CD4-positive, alpha-beta memory T cell (primary cell): ENCODE measurements at regions not wholly inside any gene's neighbourhood (a gene's known extent, or its start where the extent isn't known, plus 50 kb on each side); places are given as distances from the start of the nearest gene placed in this dataset.

Experiments
- CTCF ChIA-PET: fragments of 350-600 bp; sonication (Branson Sonifier 250); formaldehyde crosslinking; loops from one replicate; lab custom pipeline; 2021; ENCODE audit warnings: inconsistent platforms; ENCODE audit not compliant: partially characterized antibody; lab: Charles Lee
- POLR2A ChIA-PET: fragments of 350-600 bp; sonication (Branson Sonifier 250); formaldehyde crosslinking; loops from one replicate; lab custom pipeline; 2021; ENCODE audit not compliant: partially characterized antibody; lab: Charles Lee
- DNase-seq, 5 donors: peaks; one replicate each; pipeline versions ENCODE4 v3.0.0 to v3.0.0-alpha.2; 2020 to 2022; ENCODE audit warnings: mixed read lengths in 1 of 5
- H3K27ac ChIP-seq: one replicate; pipeline ENCODE4 v1.7.0; 2013; ENCODE audit warnings: low read depth, low read length
- H3K27me3 ChIP-seq: 2 replicates; pipeline ENCODE4 v1.7.0; 2013; ENCODE audit warnings: mild to moderate bottlenecking, low read length, moderate library complexity; ENCODE audit not compliant: insufficient read depth
- H3K36me3 ChIP-seq: 2 replicates; pipeline ENCODE4 v1.7.0; 2013; ENCODE audit warnings: mild to moderate bottlenecking, low read length, moderate library complexity; ENCODE audit not compliant: insufficient read depth
- H3K4me1 ChIP-seq: 2 replicates; pipeline ENCODE4 v1.7.0; 2013; ENCODE audit warnings: mild to moderate bottlenecking, low read length, moderate library complexity; ENCODE audit not compliant: insufficient read depth
- H3K4me3 ChIP-seq, 2 donors: one replicate each; pipeline ENCODE4 v1.7.0; 2013; ENCODE audit warnings: low read length in 2 of 2, mild to moderate bottlenecking in 1 of 2
- H3K9me3 ChIP-seq, 2 donors: one replicate each; pipeline ENCODE4 v1.7.0; 2013; ENCODE audit warnings: low read length in 2 of 2, control low read depth in 1 of 2; ENCODE audit not compliant: control insufficient read depth in 1 of 2
- H3K27ac Mint-ChIP-seq, 7 donors: one replicate each; pipeline ENCODE4 v1.8.0; 2020 to 2021; ENCODE audit warnings: mixed read lengths in 7 of 7, mild to moderate bottlenecking in 6 of 7, inconsistent platforms in 3 of 7, moderate library complexity in 3 of 7
- H3K27me3 Mint-ChIP-seq, 2 donors: one replicate each; pipeline ENCODE4 v1.8.0; 2020 to 2021; ENCODE audit warnings: mixed read lengths in 2 of 2
- H3K36me3 Mint-ChIP-seq, 2 donors: one replicate each; pipeline ENCODE4 v1.8.0; 2020 to 2021; ENCODE audit warnings: mixed read lengths in 2 of 2, inconsistent platforms in 1 of 2, mild to moderate bottlenecking in 1 of 2
- H3K4me1 Mint-ChIP-seq, 4 donors: one replicate each; pipeline ENCODE4 v1.8.0; 2020 to 2021; ENCODE audit warnings: mixed read lengths in 4 of 4, mild to moderate bottlenecking in 1 of 4
- H3K4me3 Mint-ChIP-seq, 8 donors: one replicate each; pipeline ENCODE4 v1.8.0; 2020 to 2021; ENCODE audit warnings: mixed read lengths in 8 of 8, mild to moderate bottlenecking in 7 of 8, moderate library complexity in 6 of 8, inconsistent platforms in 3 of 8
- H3K9me3 Mint-ChIP-seq, 8 donors: one replicate each; pipeline ENCODE4 v1.8.0; 2020 to 2021; ENCODE audit warnings: mixed read lengths in 8 of 8, mild to moderate bottlenecking in 5 of 8, inconsistent platforms in 3 of 8, moderate library complexity in 1 of 8
- intact Hi-C: fragments of 100-400 bp; cut with micrococcal nuclease; formaldehyde crosslinking; loops from one replicate; pipeline ENCODE4 v1.15.1; 2023

DNA sequence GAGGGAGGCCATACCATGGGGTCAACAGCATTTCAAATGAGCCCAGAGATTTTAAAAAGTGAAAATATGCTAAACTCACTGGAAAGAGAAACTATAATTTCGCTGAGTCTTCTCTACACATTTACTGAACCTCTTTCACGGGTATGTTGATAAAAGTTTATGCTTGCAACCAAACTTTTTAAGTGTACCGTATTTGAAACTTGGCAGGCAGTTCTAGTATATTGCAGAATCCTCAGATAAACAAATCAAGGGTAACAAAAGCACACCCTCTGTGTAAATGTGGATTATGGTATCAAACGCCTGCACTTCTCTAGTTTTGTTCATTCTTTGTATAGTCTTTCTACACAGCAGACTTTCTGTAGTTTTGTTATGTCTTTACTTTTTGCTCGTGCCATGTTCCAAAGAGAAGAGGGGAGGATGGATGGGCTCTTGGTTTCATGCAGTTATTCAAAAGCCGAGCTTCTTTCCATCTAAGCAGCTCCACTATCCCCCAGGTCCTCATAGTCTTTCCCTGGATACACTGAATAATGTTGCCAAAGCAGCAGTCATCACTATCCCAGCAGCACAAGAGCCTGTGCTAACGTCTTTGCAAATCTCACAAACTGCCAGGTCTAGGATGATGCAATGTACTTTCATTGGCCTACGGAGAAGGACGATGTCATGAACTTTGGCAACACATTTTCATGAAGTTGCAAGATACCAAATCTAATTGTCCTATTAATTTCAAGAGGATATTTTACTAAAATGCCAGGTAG lies 131.2 kb downstream of the MPP7 start:
- no peaks in the 10 kb centered on the region for H3K27me3 Mint-ChIP-seq
- ChIA-PET POLR2A (no interaction called here), CTCF (no interaction called here)
- Histone ChIP-seq H3K9me3 (no peaks in the 10 kb centered on the region), H3K4me1 (no peaks in the 10 kb centered on the region), H3K27me3 (no peaks in the 10 kb centered on the region), H3K36me3 (no peaks in the 10 kb centered on the region), H3K4me3 (no peak overlapping the region), H3K27ac (no peak overlapping the region)
- H3K27ac Mint-ChIP-seq: peak overlapping the region in 1 of 7 donors; percentile 25
- H3K36me3 Mint-ChIP-seq: peaks cover 3 to 4% of the 10 kb centered on the region in 2 donors
- no peak overlapping the region for H3K4me3 Mint-ChIP-seq
- peaks cover 0 to 2% (median 0%) of the 10 kb centered on the region in 8 donors for H3K9me3 Mint-ChIP-seq
- intact Hi-C loops: no loop called here
- peaks cover 11 to 33% (median 18%) of the 10 kb centered on the region in 4 donors for H3K4me1 Mint-ChIP-seq
- DNase-seq: no peak

DNA sequence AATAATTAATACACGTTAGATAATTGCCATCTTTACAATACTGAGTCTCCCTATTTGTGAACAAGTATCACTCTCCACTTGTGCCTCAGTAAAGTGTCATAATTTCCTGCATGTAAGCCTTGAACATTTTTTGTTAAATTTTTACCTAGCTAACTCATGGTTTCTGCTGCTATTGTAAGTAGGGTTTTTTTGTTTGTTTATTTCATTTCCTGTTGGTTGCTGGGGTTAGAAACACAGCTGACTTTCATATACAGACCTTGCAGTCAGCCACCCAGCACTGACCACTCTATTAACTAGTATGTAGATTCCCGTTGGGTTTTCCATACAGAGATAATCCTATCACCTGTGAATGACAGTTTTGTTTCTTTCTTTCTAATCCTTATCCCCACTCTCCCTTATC lies 133.3 kb downstream of the MPP7 start:
- Histone ChIP-seq H3K27me3 (no peaks in the 10 kb centered on the region), H3K27ac (no peak overlapping the region), H3K36me3 (no peaks in the 10 kb centered on the region), H3K9me3 (no peaks in the 10 kb centered on the region), H3K4me1 (no peaks in the 10 kb centered on the region), H3K4me3 (no peak overlapping the region)
- Mint-ChIP-seq H3K27me3 (no peaks in the 10 kb centered on the region), H3K4me3 (no peak overlapping the region), H3K9me3 (peaks cover 0 to 2% (median 0%) of the 10 kb centered on the region in 8 donors), H3K27ac (no peak overlapping the region), H3K4me1 (peaks cover 9 to 18% (median 13%) of the 10 kb centered on the region in 4 donors), H3K36me3 (peaks cover under 1 to 4% of the 10 kb centered on the region in 2 donors)
- intact Hi-C loops: no loop called here
- POLR2A ChIA-PET: no interaction called here
- DNase-seq: no peak
- CTCF ChIA-PET: interaction anchor here (1.3 kb wide), 1 partner anchor 9 kb away, joined by 9 read pairs; no protein-coding TSS in a partner anchor

DNA sequence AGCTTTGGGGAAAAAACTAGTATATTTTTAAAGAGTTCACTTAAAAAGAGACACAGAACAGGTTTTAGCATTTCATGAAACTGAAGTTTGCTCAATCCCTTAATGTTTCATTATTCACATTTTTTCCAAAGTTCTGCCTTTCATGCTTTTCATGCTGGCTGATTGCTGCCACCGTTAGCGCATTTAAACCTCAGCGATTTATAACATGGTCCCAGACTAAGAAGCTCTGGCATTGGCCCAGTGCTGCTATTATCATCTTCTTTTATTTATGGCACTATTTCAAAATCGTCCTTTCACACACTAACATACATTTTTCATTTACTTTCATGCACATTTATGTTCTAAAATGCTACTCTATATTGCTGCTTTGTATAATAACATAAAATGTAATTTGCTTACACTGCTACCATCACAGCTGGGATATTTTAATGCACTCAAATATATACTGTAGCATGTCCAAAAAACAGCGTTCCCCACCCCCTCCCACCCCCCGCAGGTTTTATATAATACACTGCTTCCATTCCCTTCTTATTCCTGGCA lies 141.9 kb downstream of the MPP7 start:
- Histone ChIP-seq H3K36me3 (no peaks in the 10 kb centered on the region), H3K9me3 (no peaks in the 10 kb centered on the region), H3K4me3 (no peak overlapping the region), H3K4me1 (no peaks in the 10 kb centered on the region), H3K27ac (no peak overlapping the region), H3K27me3 (no peaks in the 10 kb centered on the region)
- no peaks in the 10 kb centered on the region for H3K27me3 Mint-ChIP-seq
- no peak overlapping the region for H3K4me3 Mint-ChIP-seq
- H3K36me3 Mint-ChIP-seq: peaks cover 15 to 35% of the 10 kb centered on the region in 2 donors
- ChIA-PET POLR2A (no interaction called here), CTCF (interaction anchor here (1.0 kb wide), 1 partner anchor 19 kb away, joined by 3 read pairs; no protein-coding TSS in a partner anchor)
- H3K27ac Mint-ChIP-seq: no peak overlapping the region
- H3K4me1 Mint-ChIP-seq: peaks cover 10 to 19% (median 13%) of the 10 kb centered on the region in 4 donors
- DNase-seq: no peak
- intact Hi-C loops: no loop called here
- peaks cover 0 to 5% (median 3%) of the 10 kb centered on the region in 8 donors for H3K9me3 Mint-ChIP-seq

DNA sequence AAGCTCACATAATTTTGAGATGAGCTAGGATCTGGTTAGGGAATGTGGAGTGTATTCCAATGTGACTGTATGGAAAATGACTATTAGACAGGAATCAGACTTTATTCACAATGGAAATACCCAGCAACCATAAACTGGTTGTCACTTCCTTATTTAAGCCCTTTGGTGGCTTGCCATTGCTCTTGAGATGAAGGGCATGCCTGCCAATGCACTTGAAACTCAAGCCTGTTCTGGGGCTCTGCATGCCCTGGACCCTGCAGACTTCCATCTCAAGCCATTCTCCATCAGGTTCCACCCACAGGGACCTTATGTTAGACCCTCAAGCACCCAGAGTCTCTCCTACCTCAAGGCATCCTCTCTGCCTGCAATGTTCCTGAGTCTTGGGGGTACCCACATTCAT lies 145.5 kb downstream of the MPP7 start:
- no peaks in the 10 kb centered on the region for H3K4me1 ChIP-seq
- H3K4me1 Mint-ChIP-seq: peaks cover 6 to 10% (median 8%) of the 10 kb centered on the region in 4 donors
- no peaks in the 10 kb centered on the region for H3K27me3 Mint-ChIP-seq
- H3K36me3 Mint-ChIP-seq: peaks cover 6 to 18% of the 10 kb centered on the region in 2 donors
- ChIA-PET CTCF (interaction anchor here (1.1 kb wide), 1 partner anchor 11 kb away, joined by 3 read pairs; no protein-coding TSS in a partner anchor), POLR2A (no interaction called here)
- no peak overlapping the region for H3K27ac ChIP-seq
- intact Hi-C loops: no loop called here
- DNase-seq: no peak
- no peaks in the 10 kb centered on the region for H3K36me3 ChIP-seq
- H3K4me3 ChIP-seq: no peak overlapping the region
- H3K27me3 ChIP-seq: no peaks in the 10 kb centered on the region
- H3K4me3 Mint-ChIP-seq: no peak overlapping the region
- no peaks in the 10 kb centered on the region for H3K9me3 ChIP-seq
- H3K27ac Mint-ChIP-seq: no peak overlapping the region
- H3K9me3 Mint-ChIP-seq: peaks cover 0 to 5% (median 1%) of the 10 kb centered on the region in 8 donors

DNA sequence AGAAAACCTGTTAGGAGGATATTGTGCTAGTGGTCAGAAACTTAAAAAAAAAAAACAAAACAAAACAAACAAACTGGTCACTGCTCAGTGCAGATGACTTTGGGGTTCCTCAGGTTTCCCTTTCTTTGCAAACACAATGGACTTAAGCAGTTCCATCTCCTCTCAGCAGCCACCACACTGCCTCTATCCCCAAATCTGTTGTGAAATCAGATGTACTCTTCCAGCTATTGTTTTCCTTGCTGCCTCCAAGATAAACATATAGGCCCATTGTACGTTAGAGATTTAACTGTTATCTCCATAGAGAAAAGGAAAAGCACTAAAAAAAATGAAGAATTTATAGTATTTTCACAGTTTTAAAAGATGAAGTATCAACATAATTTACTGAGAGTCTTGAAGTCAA lies 147.1 kb downstream of the MPP7 start:
- intact Hi-C loops: no loop called here
- peak overlapping the region in 1 of 7 donors; percentile 6 for H3K27ac Mint-ChIP-seq
- Histone ChIP-seq H3K4me3 (no peak overlapping the region), H3K36me3 (no peaks in the 10 kb centered on the region), H3K27me3 (no peaks in the 10 kb centered on the region), H3K27ac (no peak overlapping the region), H3K4me1 (no peaks in the 10 kb centered on the region), H3K9me3 (no peaks in the 10 kb centered on the region)
- ChIA-PET CTCF (interaction anchor here (1.2 kb wide), 1 partner anchor 24 kb away, joined by 3 read pairs; no protein-coding TSS in a partner anchor), POLR2A (no interaction called here)
- H3K27me3 Mint-ChIP-seq: no peaks in the 10 kb centered on the region
- DNase-seq: no peak
- H3K36me3 Mint-ChIP-seq: peaks cover 4 to 14% of the 10 kb centered on the region in 2 donors
- H3K4me1 Mint-ChIP-seq: peaks cover 6 to 13% (median 9%) of the 10 kb centered on the region in 4 donors
- H3K9me3 Mint-ChIP-seq: peaks cover 0 to 5% (median 1%) of the 10 kb centered on the region in 8 donors
- H3K4me3 Mint-ChIP-seq: no peak overlapping the region

DNA sequence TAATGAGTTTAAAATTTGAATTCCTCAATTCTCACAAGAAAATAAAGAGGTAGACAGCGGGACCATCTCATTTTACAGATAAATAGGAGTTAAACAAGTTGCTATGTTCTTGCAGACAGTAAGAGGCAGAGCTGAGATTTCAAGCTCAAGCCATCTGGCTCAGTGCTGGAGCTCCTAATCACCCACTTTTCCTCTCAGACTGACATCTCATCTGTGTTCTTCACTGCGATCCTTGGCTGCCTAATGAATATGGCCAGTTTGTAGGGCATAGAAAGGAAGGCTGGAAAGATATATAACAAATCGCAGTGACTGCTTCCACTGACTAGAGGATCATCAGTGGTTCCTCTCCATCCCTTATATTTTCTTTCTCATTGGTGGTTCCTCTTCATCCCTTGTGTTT lies 151.2 kb downstream of the MPP7 start:
- DNase-seq: no peak
- no peaks in the 10 kb centered on the region for H3K9me3 ChIP-seq
- Mint-ChIP-seq H3K27ac (peak overlapping the region in 2 of 7 donors; percentile 10 to 38), H3K9me3 (no peaks in the 10 kb centered on the region), H3K27me3 (no peaks in the 10 kb centered on the region), H3K4me3 (no peak overlapping the region), H3K36me3 (peaks cover 22 to 23% of the 10 kb centered on the region in 2 donors), H3K4me1 (peaks cover 6 to 7% (median 6%) of the 10 kb centered on the region in 4 donors)
- intact Hi-C loops: no loop called here
- no peaks in the 10 kb centered on the region for H3K4me1 ChIP-seq
- CTCF ChIA-PET: no interaction called here
- no peaks in the 10 kb centered on the region for H3K27me3 ChIP-seq
- POLR2A ChIA-PET: interaction anchor here (0.7 kb wide), 1 partner anchor 13 kb away, joined by 3 read pairs; no protein-coding TSS in a partner anchor
- H3K36me3 ChIP-seq: peaks cover 7% of the 10 kb centered on the region
- H3K27ac ChIP-seq: no peak overlapping the region
- no peak overlapping the region for H3K4me3 ChIP-seq

DNA sequence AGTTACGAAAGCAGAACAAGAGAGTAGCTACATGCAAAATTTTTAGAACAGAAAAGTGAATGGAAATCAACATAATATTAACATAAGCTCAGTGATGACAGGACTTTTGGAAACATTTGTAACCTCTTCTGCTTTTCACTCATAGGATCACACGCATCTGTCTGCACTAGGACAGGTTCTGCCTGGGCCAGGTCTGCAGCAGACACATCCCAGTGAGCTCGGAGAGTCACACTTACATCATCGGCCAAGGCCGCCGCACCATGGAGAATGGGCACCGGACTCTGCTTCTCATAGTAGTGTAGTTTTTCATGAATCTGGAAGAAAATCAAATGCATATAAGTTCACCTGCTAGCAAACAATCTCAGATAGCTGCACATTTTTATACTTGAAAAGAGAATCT lies 150.9 kb upstream of the ODAD2 start:
- Histone ChIP-seq H3K4me3 (no peak overlapping the region), H3K27ac (no peak overlapping the region), H3K36me3 (peaks cover 7% of the 10 kb centered on the region), H3K9me3 (no peaks in the 10 kb centered on the region), H3K4me1 (no peaks in the 10 kb centered on the region), H3K27me3 (no peaks in the 10 kb centered on the region)
- Mint-ChIP-seq H3K4me1 (peaks cover 0 to 4% (median 1%) of the 10 kb centered on the region in 4 donors), H3K9me3 (no peaks in the 10 kb centered on the region), H3K4me3 (no peak overlapping the region), H3K36me3 (peaks cover 29 to 30% of the 10 kb centered on the region in 2 donors), H3K27me3 (no peaks in the 10 kb centered on the region), H3K27ac (no peak overlapping the region)
- POLR2A ChIA-PET: no interaction called here
- DNase-seq: no peak
- intact Hi-C loops: no loop called here
- CTCF ChIA-PET: interaction anchor here (0.8 kb wide), 1 partner anchor 29 kb away, joined by 4 read pairs; no protein-coding TSS in a partner anchor
